Suprapubic skin (tissue), 4 donors: ENCODE measurements at regions not wholly inside any gene's neighbourhood (a gene's known extent, or its start where the extent isn't known, plus 50 kb on each side); places are given as distances from the start of the nearest gene placed in this dataset.
A peak's percentile ranks its signal among the peaks of the same experiment; 100 is the strongest.
"Not testable (repeated sequence)": the region's sequence is repeated elsewhere in the genome, so short reads cannot be mapped to it uniquely, and the experiment has no call there.

Experiments
- DNase-seq, 2 donors: peaks; one replicate each; pipeline ENCODE4 v3.0.0-alpha.2; 2019; ENCODE audit warnings: low spot score in 2 of 2
- H3K27ac ChIP-seq: fragments of 200-600 bp; sonication (generic); one replicate; pipeline ENCODE4 v1.5.1; 2019
- H3K27me3 ChIP-seq: fragments of 200-600 bp; sonication (generic); one replicate; pipeline ENCODE4 v1.5.1; 2019
- H3K36me3 ChIP-seq: fragments of 200-600 bp; sonication (generic); one replicate; pipeline ENCODE4 v1.5.1; 2019
- H3K4me1 ChIP-seq: fragments of 200-600 bp; sonication (generic); one replicate; pipeline ENCODE4 v1.5.1; 2019
- H3K4me3 ChIP-seq: fragments of 200-600 bp; sonication (generic); one replicate; pipeline ENCODE4 v1.5.1; 2019; ENCODE audit warnings: mild to moderate bottlenecking
- H3K9me3 ChIP-seq: fragments of 200-600 bp; sonication (generic); one replicate; pipeline ENCODE4 v1.5.1; 2019
- CTCF ChIP-seq, 2 donors: fragments of 200-600 bp in 1 of 2; fragments of 450-650 bp in 1 of 2; sonication (generic) in 1 of 2; IDR thresholded peaks; one replicate each; pipeline ENCODE4 v1.5.1; 2016 to 2019; ENCODE audit warnings: antibody characterized with exemption in 2 of 2, mild to moderate bottlenecking in 1 of 2, moderate library complexity in 1 of 2
- EP300 ChIP-seq: sonication (generic); formaldehyde crosslinking; IDR thresholded peaks from one replicate; pipeline ENCODE4 v1.6.1; 2017; ENCODE audit warnings: antibody characterized with exemption
- POLR2A ChIP-seq, 2 donors: fragments of 450-650 bp; IDR thresholded peaks; one replicate each; pipeline ENCODE4 v1.6.1; 2017; ENCODE audit warnings: antibody characterized with exemption in 2 of 2, mild to moderate bottlenecking in 2 of 2, moderate library complexity in 2 of 2
- POLR2AphosphoS5 ChIP-seq, 3 donors: sonication (generic); formaldehyde crosslinking; IDR thresholded peaks; one replicate each; pipeline ENCODE4 v1.6.1; 2017; ENCODE audit warnings: antibody characterized with exemption in 3 of 3
- WGBS: methylation state at CpG from one replicate; pipeline ENCODE4 v1.1.5; 2018; 5-methylcytosine and 5-hydroxymethylcytosine counted together

- DNase-seq = no peak
- Histone ChIP-seq H3K27ac (no peak overlapping the region), H3K27me3 (no peaks in the 10 kb centered on the region), H3K4me1 (no peaks in the 10 kb centered on the region), H3K4me3 (no peak overlapping the region), H3K9me3 (no peaks in the 10 kb centered on the region), H3K36me3 (no peaks in the 10 kb centered on the region)
- TF ChIP-seq CTCF (IDR thresholded peaks at IDR 0.05) = no peak
- no peak for TF ChIP-seq POLR2AphosphoS5 (IDR thresholded peaks at IDR 0.05)
- no peak for TF ChIP-seq EP300
- TF ChIP-seq POLR2A (IDR thresholded peaks at IDR 0.05) = no peak
- 82% methylated on average over 1 of the region's 1 CpG for WGBS
Observed at GRCh38 chr5:91243852-91244251, 139.3 kb downstream of the ARRDC3 start.

GRCh38 chr5:91243286-91243685 is 139.8 kb downstream of the ARRDC3 start:
- H3K4me3 ChIP-seq = no peak overlapping the region
- TF ChIP-seq CTCF (IDR thresholded peaks at IDR 0.05) (no peak), EP300 (no peak), POLR2A (IDR thresholded peaks at IDR 0.05) (no peak), POLR2AphosphoS5 (IDR thresholded peaks at IDR 0.05) (no peak)
- no peaks in the 10 kb centered on the region for H3K4me1 ChIP-seq
- no peaks in the 10 kb centered on the region for H3K27me3 ChIP-seq
- H3K9me3 ChIP-seq = no peaks in the 10 kb centered on the region
- no peaks in the 10 kb centered on the region for H3K36me3 ChIP-seq
- no peak for DNase-seq
- H3K27ac ChIP-seq = no peak overlapping the region

- H3K27ac ChIP-seq, H3K4me1 ChIP-seq, H3K4me3 ChIP-seq, H3K27me3 ChIP-seq, DNase-seq, H3K36me3 ChIP-seq, H3K9me3 ChIP-seq: not testable (repeated sequence)
- WGBS = 90% methylated on average over 4 of the region's 4 CpGs
Observed at GRCh38 chr5:91241460-91241859, 141.7 kb downstream of the ARRDC3 start.

- no peak for TF ChIP-seq EP300
- TF ChIP-seq CTCF (IDR thresholded peaks at IDR 0.05) = no peak
- no peak for TF ChIP-seq POLR2AphosphoS5 (IDR thresholded peaks at IDR 0.05)
- no peak for TF ChIP-seq POLR2A (IDR thresholded peaks at IDR 0.05)
- Histone ChIP-seq H3K27me3 (no peaks in the 10 kb centered on the region), H3K27ac (no peak overlapping the region), H3K9me3 (no peaks in the 10 kb centered on the region), H3K4me1 (peaks cover 2% of the 10 kb centered on the region), H3K4me3 (no peak overlapping the region), H3K36me3 (no peaks in the 10 kb centered on the region)
- 95% methylated on average over 4 of the region's 4 CpGs for WGBS
- DNase-seq = no peak
Observed at GRCh38 chr5:91240175-91240574, 142.9 kb downstream of the ARRDC3 start.

- Histone ChIP-seq H3K4me1 (peaks cover 11% of the 10 kb centered on the region), H3K27ac (peak overlapping the region; percentile 52), H3K4me3 (no peak overlapping the region), H3K9me3 (no peaks in the 10 kb centered on the region), H3K36me3 (no peaks in the 10 kb centered on the region), H3K27me3 (no peaks in the 10 kb centered on the region)
- WGBS = 65% methylated on average over 2 of the region's 2 CpGs
- no peak for TF ChIP-seq POLR2A (IDR thresholded peaks at IDR 0.05)
- no peak for TF ChIP-seq EP300
- no peak for TF ChIP-seq CTCF (IDR thresholded peaks at IDR 0.05)
- TF ChIP-seq POLR2AphosphoS5 (IDR thresholded peaks at IDR 0.05) = no peak
- no peak for DNase-seq
Observed at GRCh38 chr5:91235271-91235694, 147.8 kb downstream of the ARRDC3 start.

GRCh38 chr5:91232523-91232922 is 150.6 kb downstream of the ARRDC3 start:
- H3K4me1 ChIP-seq = peaks cover 11% of the 10 kb centered on the region
- no peak overlapping the region for H3K4me3 ChIP-seq
- H3K9me3 ChIP-seq = no peaks in the 10 kb centered on the region
- H3K27me3 ChIP-seq = no peaks in the 10 kb centered on the region
- TF ChIP-seq EP300 (no peak), POLR2A (IDR thresholded peaks at IDR 0.05) (no peak), CTCF (IDR thresholded peaks at IDR 0.05) (no peak), POLR2AphosphoS5 (IDR thresholded peaks at IDR 0.05) (no peak)
- H3K27ac ChIP-seq = no peak overlapping the region
- H3K36me3 ChIP-seq = no peaks in the 10 kb centered on the region
- WGBS = 66% methylated on average over 3 of the region's 3 CpGs
- no peak for DNase-seq
